GM19395 (cell line): ENCODE measurements at regions not wholly inside any gene's neighbourhood (a gene's known extent, or its start where the extent isn't known, plus 50 kb on each side); places are given as distances from the start of the nearest gene placed in this dataset.

Source experiments
- ATAC-seq: cut with Tn5 transposase; IDR thresholded peaks from one replicate; pipeline ENCODE4 v1.9.1; 2021; ENCODE audit warnings: mild to moderate bottlenecking, moderate library complexity; ENCODE audit not compliant: unreplicated experiment

- ATAC-seq: no peak
Measured at GRCh38 chr5:82384034-82384750, 106.0 kb upstream of the RPS23 start.

- no peak for ATAC-seq
Measured at GRCh38 chr5:82381591-82381990, 103.4 kb upstream of the RPS23 start.

GRCh38 chr5:82376307-82376706 is 98.2 kb upstream of the RPS23 start:
- ATAC-seq: no peak

- no peak for ATAC-seq
Measured at GRCh38 chr5:82375488-82376244, 97.5 kb upstream of the RPS23 start.

GRCh38 chr5:82374637-82375036 is 96.5 kb upstream of the RPS23 start:
- no peak for ATAC-seq

GRCh38 chr5:82367930-82368329 is 89.8 kb upstream of the RPS23 start:
- ATAC-seq: no peak

- no peak for ATAC-seq
Measured at GRCh38 chr5:82365744-82366228, 87.6 kb upstream of the RPS23 start.

- no peak for ATAC-seq
Measured at GRCh38 chr5:82365026-82365425, 86.9 kb upstream of the RPS23 start.

GRCh38 chr5:82364497-82364896 is 86.3 kb upstream of the RPS23 start:
- no peak for ATAC-seq

- no peak for ATAC-seq
Measured at GRCh38 chr5:82363524-82363923, 85.4 kb upstream of the RPS23 start.

GRCh38 chr5:82362636-82363035 is 84.5 kb upstream of the RPS23 start:
- ATAC-seq: no peak

- no peak for ATAC-seq
Measured at GRCh38 chr5:82360022-82360421, 81.9 kb upstream of the RPS23 start.

- no peak for ATAC-seq
Measured at GRCh38 chr5:82359272-82359671, 81.1 kb upstream of the RPS23 start.

- ATAC-seq: no peak
Measured at GRCh38 chr5:82358457-82358856, 80.3 kb upstream of the RPS23 start.

GRCh38 chr5:82356808-82357671 is 78.9 kb upstream of the RPS23 start:
- ATAC-seq: peak; percentile 66

GRCh38 chr5:82356021-82356420 is 77.9 kb upstream of the RPS23 start:
- ATAC-seq: no peak

- no peak for ATAC-seq
Measured at GRCh38 chr5:82355496-82355895, 77.3 kb upstream of the RPS23 start.

GRCh38 chr5:82355053-82355452 is 76.9 kb upstream of the RPS23 start:
- no peak for ATAC-seq

GRCh38 chr5:82354543-82354942 is 76.4 kb upstream of the RPS23 start:
- ATAC-seq: no peak

- no peak for ATAC-seq
Measured at GRCh38 chr5:82353522-82353921, 75.4 kb upstream of the RPS23 start.

- ATAC-seq: no peak
Measured at GRCh38 chr5:82352146-82352791, 74.1 kb upstream of the RPS23 start.
